IPS-15b (cell line): ENCODE measurements at regions not wholly inside any gene's neighbourhood (a gene's known extent, or its start where the extent isn't known, plus 50 kb on each side); places are given as distances from the start of the nearest gene placed in this dataset.
"Not testable (repeated sequence)": the region's sequence is repeated elsewhere in the genome, so short reads cannot be mapped to it uniquely, and the experiment has no call there.

Experiments
- H3K27me3 ChIP-seq: one replicate; pipeline ENCODE4 v1.6.1; 2013; ENCODE audit warnings: low read length; ENCODE audit not compliant: control insufficient read depth, insufficient read depth
- H3K36me3 ChIP-seq: one replicate; pipeline ENCODE4 v1.6.1; 2013; ENCODE audit warnings: low read length; ENCODE audit not compliant: control insufficient read depth, insufficient read depth
- H3K4me1 ChIP-seq: one replicate; pipeline ENCODE4 v1.6.1; 2013; ENCODE audit warnings: mild to moderate bottlenecking, low read length; ENCODE audit not compliant: control insufficient read depth, insufficient read depth
- H3K4me3 ChIP-seq: one replicate; pipeline ENCODE4 v1.5.1; 2013; ENCODE audit warnings: low read depth, low read length
- H3K9ac ChIP-seq: one replicate; pipeline ENCODE4 v1.6.1; 2013; ENCODE audit warnings: low read depth, mild to moderate bottlenecking, low read length
- H3K9me3 ChIP-seq: one replicate; pipeline ENCODE4 v1.6.1; 2013; ENCODE audit warnings: mild to moderate bottlenecking, low read length; ENCODE audit not compliant: control insufficient read depth, insufficient read depth

GRCh38 chr12:90790747-90791146 lies 164.2 kb downstream of the CCER1 start:
- Histone ChIP-seq H3K27me3 (no peaks in the 10 kb centered on the region), H3K4me1 (no peaks in the 10 kb centered on the region), H3K36me3 (no peaks in the 10 kb centered on the region), H3K9ac (no peak overlapping the region), H3K4me3 (no peak overlapping the region), H3K9me3 (no peaks in the 10 kb centered on the region)

- no peaks in the 10 kb centered on the region for H3K4me1 ChIP-seq
Measured at GRCh38 chr12:90773491-90773890, 181.5 kb downstream of the CCER1 start.

GRCh38 chr12:90770861-90771260 lies 184.1 kb downstream of the CCER1 start:
- Histone ChIP-seq H3K4me1 (no peaks in the 10 kb centered on the region), H3K36me3 (no peaks in the 10 kb centered on the region), H3K9me3 (no peaks in the 10 kb centered on the region), H3K9ac (no peak overlapping the region), H3K27me3 (no peaks in the 10 kb centered on the region), H3K4me3 (no peak overlapping the region)

More at GRCh38 chr12:90773491-90773890, 181.5 kb downstream of the CCER1 start:
- Histone ChIP-seq H3K4me3 (no peak overlapping the region), H3K9ac (no peak overlapping the region), H3K36me3 (no peaks in the 10 kb centered on the region), H3K9me3 (no peaks in the 10 kb centered on the region), H3K27me3 (no peaks in the 10 kb centered on the region)

GRCh38 chr12:90757957-90758356 lies 197.0 kb downstream of the CCER1 start:
- no peak overlapping the region for H3K4me3 ChIP-seq
- H3K27me3 ChIP-seq = no peaks in the 10 kb centered on the region
- H3K9ac ChIP-seq = no peak overlapping the region
- H3K36me3 ChIP-seq = no peaks in the 10 kb centered on the region
- no peaks in the 10 kb centered on the region for H3K4me1 ChIP-seq
- no peaks in the 10 kb centered on the region for H3K9me3 ChIP-seq

GRCh38 chr12:90745211-90745610 lies 209.8 kb downstream of the CCER1 start:
- Histone ChIP-seq H3K27me3 (no peaks in the 10 kb centered on the region), H3K9me3 (no peaks in the 10 kb centered on the region), H3K9ac (no peak overlapping the region), H3K4me3 (no peak overlapping the region), H3K36me3 (no peaks in the 10 kb centered on the region), H3K4me1 (no peaks in the 10 kb centered on the region)

GRCh38 chr12:90741611-90742010 lies 213.4 kb downstream of the CCER1 start:
- Histone ChIP-seq H3K4me3 (no peak overlapping the region), H3K27me3 (no peaks in the 10 kb centered on the region), H3K36me3 (no peaks in the 10 kb centered on the region), H3K9me3 (no peaks in the 10 kb centered on the region), H3K4me1 (no peaks in the 10 kb centered on the region), H3K9ac (no peak overlapping the region)

- H3K27me3 ChIP-seq = no peaks in the 10 kb centered on the region
- H3K36me3 ChIP-seq = no peaks in the 10 kb centered on the region
- no peaks in the 10 kb centered on the region for H3K4me1 ChIP-seq
- no peak overlapping the region for H3K9ac ChIP-seq
- no peak overlapping the region for H3K4me3 ChIP-seq
- H3K9me3 ChIP-seq = no peaks in the 10 kb centered on the region
Measured at GRCh38 chr12:90729736-90730135, 225.2 kb downstream of the CCER1 start.

GRCh38 chr12:90712671-90713070 lies 242.3 kb downstream of the CCER1 start:
- Histone ChIP-seq H3K36me3 (no peaks in the 10 kb centered on the region), H3K27me3 (no peaks in the 10 kb centered on the region), H3K9me3 (no peaks in the 10 kb centered on the region), H3K9ac (no peak overlapping the region), H3K4me1 (no peaks in the 10 kb centered on the region), H3K4me3 (no peak overlapping the region)

GRCh38 chr12:90710711-90711110 lies 244.3 kb downstream of the CCER1 start:
- no peak overlapping the region for H3K9ac ChIP-seq
- H3K9me3 ChIP-seq = no peaks in the 10 kb centered on the region
- H3K27me3 ChIP-seq = no peaks in the 10 kb centered on the region
- H3K4me1 ChIP-seq = no peaks in the 10 kb centered on the region
- no peaks in the 10 kb centered on the region for H3K36me3 ChIP-seq
- no peak overlapping the region for H3K4me3 ChIP-seq

- no peak overlapping the region for H3K9ac ChIP-seq
Measured at GRCh38 chr12:90706036-90706435, 248.9 kb downstream of the CCER1 start.

GRCh38 chr12:90695415-90695814 lies 259.6 kb downstream of the CCER1 start:
- no peaks in the 10 kb centered on the region for H3K4me1 ChIP-seq
- H3K9ac ChIP-seq = no peak overlapping the region
- H3K27me3 ChIP-seq = no peaks in the 10 kb centered on the region
- no peak overlapping the region for H3K4me3 ChIP-seq
- no peaks in the 10 kb centered on the region for H3K36me3 ChIP-seq
- no peaks in the 10 kb centered on the region for H3K9me3 ChIP-seq

More at GRCh38 chr12:90706036-90706435, 248.9 kb downstream of the CCER1 start:
- Histone ChIP-seq H3K9me3 (no peaks in the 10 kb centered on the region), H3K4me1 (no peaks in the 10 kb centered on the region), H3K4me3 (no peak overlapping the region), H3K27me3 (no peaks in the 10 kb centered on the region), H3K36me3 (no peaks in the 10 kb centered on the region)

GRCh38 chr12:90690120-90690519 lies 264.9 kb downstream of the CCER1 start:
- Histone ChIP-seq H3K9me3 (no peaks in the 10 kb centered on the region), H3K9ac (no peak overlapping the region), H3K36me3 (no peaks in the 10 kb centered on the region), H3K4me1 (no peaks in the 10 kb centered on the region), H3K4me3 (no peak overlapping the region), H3K27me3 (no peaks in the 10 kb centered on the region)

- H3K27me3 ChIP-seq, H3K9ac ChIP-seq, H3K4me1 ChIP-seq, H3K4me3 ChIP-seq, H3K9me3 ChIP-seq, H3K36me3 ChIP-seq: not testable (repeated sequence)
Measured at GRCh38 chr12:90687682-90688081, 267.3 kb downstream of the CCER1 start.
